ENCODE measurements at regions not wholly inside any gene's neighbourhood (a gene's known extent, or its start where the extent isn't known, plus 50 kb on each side); places are given as distances from the start of the nearest gene placed in this dataset.

DNA sequence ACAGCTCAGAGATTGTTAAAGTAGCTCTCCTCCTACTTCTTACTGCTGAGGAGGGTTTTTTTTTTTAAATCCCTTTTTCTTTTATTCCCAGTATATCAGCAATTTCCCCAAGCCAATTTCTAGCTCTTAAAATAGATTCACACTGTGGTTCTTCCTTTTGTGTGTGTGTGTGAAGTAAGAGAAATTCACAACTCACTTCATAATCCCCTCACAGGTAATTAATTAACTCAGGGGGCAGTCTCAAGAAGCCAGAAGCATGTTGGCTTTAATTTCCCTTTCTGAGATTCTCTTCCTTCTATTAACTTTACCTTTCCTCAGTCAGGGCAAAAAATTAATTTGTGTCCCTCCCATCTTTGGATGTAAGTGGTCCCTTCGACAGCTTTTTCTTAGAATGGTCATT lies 71.0 kb upstream of the HMHB1 start:
- Mint-ChIP-seq H3K4me1 (ENCODE audit: low read depth in 2 of 2) (peaks cover 6% of the 10 kb centered on the region in 2 donors), H3K27ac (no peak overlapping the region), H3K4me3 (no peak overlapping the region), H3K9me3 (no peaks in the 10 kb centered on the region), H3K27me3 (no peaks in the 10 kb centered on the region), H3K36me3 (peaks cover 2% of the 10 kb centered on the region)
- ATAC-seq: no peak
- no peak for DNase-seq (ENCODE audit: low spot score)

DNA sequence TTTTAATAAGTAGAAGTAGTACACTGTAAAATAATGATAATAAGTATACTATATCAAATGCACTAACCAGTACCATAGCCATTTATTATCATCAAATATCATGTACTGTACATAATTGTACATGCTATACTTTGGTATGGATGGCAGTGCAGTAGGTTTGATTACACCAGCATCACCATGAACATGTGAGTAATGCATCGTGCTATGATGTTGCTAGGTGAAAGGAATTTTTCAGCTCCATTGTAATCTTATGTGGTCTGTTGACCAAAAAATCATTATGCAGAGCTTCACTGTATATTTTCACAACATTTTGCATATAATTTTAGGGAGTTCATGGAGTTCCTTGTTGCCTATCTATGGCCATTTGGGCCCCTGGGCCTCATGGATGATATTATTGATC lies 72.2 kb upstream of the HMHB1 start:
- Mint-ChIP-seq H3K27me3 (no peaks in the 10 kb centered on the region), H3K4me3 (no peak overlapping the region), H3K27ac (no peak overlapping the region), H3K9me3 (no peaks in the 10 kb centered on the region), H3K4me1 (ENCODE audit: low read depth in 2 of 2) (peaks cover 6% of the 10 kb centered on the region in 2 donors), H3K36me3 (no peaks in the 10 kb centered on the region)
- DNase-seq (ENCODE audit: low spot score) (no peak), ATAC-seq (no peak)

DNA sequence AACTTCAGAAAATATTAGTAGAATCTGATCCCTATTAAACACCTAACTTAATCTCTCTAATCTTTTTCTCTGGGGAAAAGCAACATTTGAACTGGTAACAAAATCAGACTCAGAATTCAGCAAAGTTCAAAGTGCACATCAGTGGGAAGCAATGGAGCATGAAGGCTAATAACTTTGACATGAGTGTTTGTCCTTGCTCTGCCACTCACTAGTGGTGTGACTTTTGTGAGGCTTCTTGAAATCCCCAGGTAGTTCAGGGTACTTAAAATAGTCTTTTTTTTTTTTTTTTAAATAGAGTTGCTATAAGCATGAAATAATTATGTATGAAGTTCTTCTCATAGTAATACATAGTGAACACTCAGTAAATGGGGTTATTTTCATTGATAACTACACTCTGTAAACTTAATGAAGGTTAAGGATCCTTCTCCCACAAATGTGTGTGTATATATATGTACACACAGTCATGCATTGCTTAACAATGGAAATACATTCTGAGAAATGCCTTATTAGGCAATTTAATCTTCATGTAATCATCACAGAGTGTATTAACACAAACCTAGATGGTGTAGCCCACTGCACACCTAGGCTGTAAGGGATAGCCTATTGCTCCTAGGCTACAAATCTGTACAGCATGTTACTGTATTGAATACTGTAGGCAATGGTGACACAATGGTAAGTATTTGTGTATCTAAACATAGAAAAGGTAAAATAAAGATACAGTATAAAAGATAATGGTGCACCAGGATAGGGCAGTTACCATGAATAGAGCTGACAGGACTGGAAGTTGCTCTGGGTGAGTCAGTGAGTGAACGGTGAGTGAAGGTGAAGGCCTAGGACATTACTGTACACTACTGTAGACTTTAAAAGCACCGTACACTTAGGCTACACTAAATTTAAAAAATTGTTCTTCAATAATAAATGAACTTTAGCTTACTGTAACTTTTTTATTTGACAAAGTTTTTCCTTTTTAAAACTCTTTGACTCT lies 73.3 kb upstream of the HMHB1 start:
- no peaks in the 10 kb centered on the region for H3K36me3 Mint-ChIP-seq
- H3K9me3 Mint-ChIP-seq: no peaks in the 10 kb centered on the region
- no peaks in the 10 kb centered on the region for H3K27me3 Mint-ChIP-seq
- H3K4me3 Mint-ChIP-seq: no peak overlapping the region
- H3K4me1 Mint-ChIP-seq (ENCODE audit: low read depth in 2 of 2): peaks cover 6% of the 10 kb centered on the region in 2 donors
- ATAC-seq: no peak
- no peak overlapping the region for H3K27ac Mint-ChIP-seq
- no peak for DNase-seq (ENCODE audit: low spot score)

DNA sequence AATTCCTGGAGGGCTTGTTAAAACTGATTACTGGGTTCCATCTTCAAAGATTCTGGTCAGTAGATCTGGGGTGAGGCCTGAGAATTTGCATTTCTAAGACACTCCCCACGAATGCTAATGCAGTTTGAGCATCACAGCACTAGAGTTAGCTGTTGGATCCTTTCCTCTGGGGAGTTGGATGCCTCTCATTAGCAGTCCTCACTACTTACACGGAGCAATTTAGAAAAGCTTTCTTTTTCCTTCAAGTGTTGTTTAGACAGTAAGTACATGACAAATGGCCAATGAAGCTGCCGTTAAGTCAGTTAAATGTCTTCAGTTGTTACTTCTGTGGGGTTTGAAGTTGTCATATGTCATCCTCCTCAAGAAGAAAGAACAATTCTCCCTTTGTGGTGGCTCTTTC lies 74.9 kb upstream of the HMHB1 start:
- ATAC-seq: no peak
- DNase-seq (ENCODE audit: low spot score): no peak
- Mint-ChIP-seq H3K27ac (no peak overlapping the region), H3K4me3 (no peak overlapping the region), H3K27me3 (no peaks in the 10 kb centered on the region), H3K4me1 (ENCODE audit: low read depth in 2 of 2) (peaks cover 6% of the 10 kb centered on the region in 2 donors), H3K9me3 (no peaks in the 10 kb centered on the region), H3K36me3 (no peaks in the 10 kb centered on the region)

DNA sequence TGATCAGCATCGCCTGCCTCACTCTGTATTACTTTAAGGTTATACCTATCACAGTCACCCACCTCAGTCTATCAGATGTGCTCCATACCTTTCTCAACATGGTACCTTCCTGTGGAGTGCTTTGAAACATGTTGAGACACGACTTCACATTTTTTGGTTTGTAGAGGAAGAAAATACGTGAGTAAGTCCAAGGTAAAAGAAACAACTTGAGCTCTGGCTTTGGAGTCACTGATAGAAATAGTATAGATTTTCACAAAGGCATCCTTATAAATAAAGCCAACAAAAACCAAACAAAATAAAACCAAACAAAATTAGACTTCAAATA lies 77.5 kb upstream of the HMHB1 start:
- Mint-ChIP-seq H3K4me3 (no peak overlapping the region), H3K27ac (no peak overlapping the region), H3K36me3 (peaks cover 2% of the 10 kb centered on the region), H3K9me3 (peaks cover under 1% of the 10 kb centered on the region), H3K27me3 (peaks cover 3 to 6% of the 10 kb centered on the region in 2 donors), H3K4me1 (ENCODE audit: low read depth in 2 of 2) (peaks cover 0 to under 1% of the 10 kb centered on the region in 2 donors)
- no peak for DNase-seq (ENCODE audit: low spot score)
- no peak for ATAC-seq

DNA sequence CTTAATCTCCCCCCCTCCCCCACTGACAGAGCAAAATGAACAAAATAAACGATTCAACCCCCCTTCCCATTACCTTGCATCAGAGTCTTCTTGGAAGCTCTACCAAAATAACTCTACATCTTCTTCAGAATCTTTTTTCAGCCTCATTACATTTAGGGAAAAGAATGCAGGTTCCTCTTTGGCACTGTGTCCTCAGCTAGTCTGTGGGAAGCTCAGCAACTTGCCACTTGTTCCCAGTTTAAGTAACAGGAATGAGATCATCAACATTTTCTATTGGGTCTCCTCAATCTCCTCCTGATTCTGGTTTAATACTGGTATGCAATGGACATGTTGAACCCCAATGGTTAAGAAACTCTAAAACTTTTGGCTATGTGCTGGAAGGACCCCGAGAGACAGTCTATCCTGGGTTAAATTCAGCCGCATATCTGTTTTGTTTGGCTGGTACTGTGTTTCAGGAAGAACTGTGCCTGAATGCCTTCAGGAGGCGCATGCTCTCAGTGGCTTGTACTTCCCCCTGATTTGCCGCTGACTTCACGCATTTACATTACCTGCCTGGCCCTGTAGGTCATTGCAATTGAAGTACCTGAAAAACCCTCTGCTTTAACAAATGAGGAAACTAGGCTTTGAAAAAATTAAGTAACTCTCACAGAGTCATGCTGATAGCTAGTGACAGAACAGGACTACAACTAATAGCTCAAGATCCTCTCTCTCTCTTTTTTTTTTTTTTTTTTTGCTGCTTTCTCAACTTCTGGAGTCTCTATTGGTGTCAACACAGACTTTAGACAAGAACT lies 78.1 kb upstream of the HMHB1 start:
- H3K9me3 Mint-ChIP-seq: peaks cover 2% of the 10 kb centered on the region
- ATAC-seq (no peak), DNase-seq (ENCODE audit: low spot score) (no peak)
- H3K27ac Mint-ChIP-seq: no peak overlapping the region
- H3K36me3 Mint-ChIP-seq: peaks cover 4% of the 10 kb centered on the region
- H3K4me3 Mint-ChIP-seq: no peak overlapping the region
- H3K27me3 Mint-ChIP-seq: peaks cover 4 to 6% of the 10 kb centered on the region in 2 donors
- H3K4me1 Mint-ChIP-seq (ENCODE audit: low read depth in 2 of 2): peaks cover 0 to 3% of the 10 kb centered on the region in 2 donors

DNA sequence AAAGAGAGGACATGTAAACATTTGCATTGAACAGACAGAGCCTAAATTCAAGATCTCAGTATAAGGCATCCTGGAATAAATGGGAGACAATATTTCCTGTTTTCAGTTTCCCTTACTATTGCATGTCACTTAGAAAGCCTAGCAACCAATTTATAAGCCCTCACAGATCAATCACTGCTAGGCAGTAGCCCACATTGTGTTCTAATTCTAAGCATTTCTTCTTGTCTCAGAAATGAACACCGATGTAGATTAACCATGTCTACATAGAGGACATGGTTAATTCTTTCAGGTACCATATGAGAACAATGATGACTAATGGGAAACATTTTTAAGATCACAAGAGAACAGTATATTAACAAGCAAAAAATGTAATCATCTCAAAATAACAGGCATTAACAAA lies 79.6 kb upstream of the HMHB1 start:
- Mint-ChIP-seq H3K36me3 (peaks cover 4% of the 10 kb centered on the region), H3K4me1 (ENCODE audit: low read depth in 2 of 2) (peaks cover 0 to 3% of the 10 kb centered on the region in 2 donors), H3K4me3 (no peak overlapping the region), H3K9me3 (peaks cover 2% of the 10 kb centered on the region), H3K27me3 (peaks cover 4 to 6% of the 10 kb centered on the region in 2 donors), H3K27ac (no peak overlapping the region)
- ATAC-seq (no peak), DNase-seq (ENCODE audit: low spot score) (no peak)

DNA sequence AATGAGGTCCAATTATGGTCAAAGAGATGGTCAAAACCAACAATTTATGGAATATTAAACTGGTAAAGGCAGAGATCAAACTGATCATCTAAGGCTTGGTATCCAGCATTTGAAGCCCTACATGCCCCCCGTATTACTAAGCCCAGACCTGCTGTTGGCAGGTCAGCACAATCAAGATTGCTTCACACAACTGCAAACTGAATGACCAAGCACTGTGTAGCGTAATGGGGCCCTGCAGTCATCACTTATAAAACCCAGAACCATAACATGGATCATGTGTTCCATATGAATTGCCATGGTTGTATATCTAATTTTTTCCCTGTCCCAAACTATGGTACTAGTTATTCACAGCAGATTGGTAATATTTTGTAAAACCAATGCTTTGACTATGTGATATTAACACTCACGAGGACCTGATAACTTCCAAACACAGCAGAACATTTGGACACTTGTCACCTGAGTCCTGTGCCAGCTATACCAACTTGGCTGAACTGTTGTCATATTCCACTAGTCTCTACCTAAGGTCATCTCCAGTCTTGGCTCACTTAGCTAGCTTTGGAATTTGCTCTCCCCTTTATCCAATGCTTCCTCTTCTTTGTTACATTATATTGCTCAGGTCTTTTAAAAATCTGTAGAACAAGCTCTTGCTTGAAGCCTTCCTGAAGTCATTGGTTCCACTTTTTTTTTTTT lies 81.7 kb upstream of the HMHB1 start:
- Mint-ChIP-seq H3K36me3 (peaks cover 4% of the 10 kb centered on the region), H3K4me1 (ENCODE audit: low read depth in 2 of 2) (peaks cover 0 to 3% of the 10 kb centered on the region in 2 donors), H3K27me3 (peaks cover 4 to 6% of the 10 kb centered on the region in 2 donors), H3K27ac (no peak overlapping the region), H3K4me3 (no peak overlapping the region), H3K9me3 (peaks cover 2% of the 10 kb centered on the region)
- DNase-seq (ENCODE audit: low spot score) (no peak), ATAC-seq (no peak)

DNA sequence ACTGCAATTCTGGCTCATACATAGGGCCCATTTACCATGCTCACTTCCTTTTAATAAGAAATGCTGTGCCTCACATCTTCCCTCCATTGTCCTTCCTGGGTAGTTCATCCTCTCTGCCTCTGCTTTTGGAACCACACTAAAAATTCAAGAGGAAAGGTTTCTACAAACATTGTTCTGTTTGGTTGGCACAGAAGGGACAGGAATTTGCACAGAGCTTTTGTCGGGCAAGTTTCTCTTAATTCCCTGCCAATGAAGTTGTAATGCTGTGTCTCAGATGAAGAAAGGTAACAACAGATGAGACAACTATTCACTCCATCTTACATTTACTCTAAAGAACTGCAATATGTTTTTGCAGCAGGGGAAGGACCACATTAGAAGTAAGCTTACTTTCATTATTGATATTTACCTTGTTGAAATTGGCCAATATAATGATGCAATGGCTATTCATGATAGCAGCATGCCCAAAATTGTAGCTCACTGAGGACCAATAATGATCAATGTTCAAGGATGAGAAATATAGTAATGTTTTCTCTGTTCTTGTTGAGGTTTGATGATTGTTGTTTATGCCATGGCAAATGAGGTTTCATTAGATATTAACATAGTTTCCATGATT lies 82.5 kb upstream of the HMHB1 start:
- Mint-ChIP-seq H3K4me1 (ENCODE audit: low read depth in 2 of 2) (peaks cover 0 to 3% of the 10 kb centered on the region in 2 donors), H3K27me3 (peaks cover 4 to 6% of the 10 kb centered on the region in 2 donors), H3K27ac (peak overlapping the region in 1 of 2 donors; percentile 17), H3K4me3 (no peak overlapping the region), H3K36me3 (peaks cover 11% of the 10 kb centered on the region), H3K9me3 (peaks cover 8% of the 10 kb centered on the region)
- DNase-seq (ENCODE audit: low spot score) (no peak), ATAC-seq (no peak)

DNA sequence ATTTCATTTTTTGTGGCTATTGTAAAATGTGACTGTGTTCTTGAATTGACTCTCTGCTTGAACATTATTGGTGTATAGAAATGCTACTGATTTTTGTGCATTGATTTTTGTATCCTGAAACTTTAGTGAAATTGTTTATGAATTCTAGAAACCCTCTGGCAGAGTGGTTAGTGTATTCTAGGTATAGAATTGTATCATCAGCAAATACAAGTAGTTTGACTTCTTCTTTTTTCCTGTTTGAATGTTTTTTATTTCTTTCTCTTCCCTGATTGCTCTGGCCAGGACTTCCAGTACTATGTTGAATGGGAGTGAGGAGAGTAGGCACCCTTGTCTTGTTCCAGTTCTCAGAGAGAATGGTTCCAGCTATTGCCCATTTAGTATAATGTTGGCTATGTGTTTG lies 88.8 kb upstream of the HMHB1 start:
- H3K27ac Mint-ChIP-seq: no peak overlapping the region
- no peaks in the 10 kb centered on the region for H3K27me3 Mint-ChIP-seq
- peaks cover 0 to 5% of the 10 kb centered on the region in 2 donors for H3K4me1 Mint-ChIP-seq (ENCODE audit: low read depth in 2 of 2)
- H3K36me3 Mint-ChIP-seq: peaks cover 22% of the 10 kb centered on the region
- ATAC-seq (no peak), DNase-seq (ENCODE audit: low spot score) (no peak)
- H3K4me3 Mint-ChIP-seq: no peak overlapping the region
- peaks cover 10% of the 10 kb centered on the region for H3K9me3 Mint-ChIP-seq

DNA sequence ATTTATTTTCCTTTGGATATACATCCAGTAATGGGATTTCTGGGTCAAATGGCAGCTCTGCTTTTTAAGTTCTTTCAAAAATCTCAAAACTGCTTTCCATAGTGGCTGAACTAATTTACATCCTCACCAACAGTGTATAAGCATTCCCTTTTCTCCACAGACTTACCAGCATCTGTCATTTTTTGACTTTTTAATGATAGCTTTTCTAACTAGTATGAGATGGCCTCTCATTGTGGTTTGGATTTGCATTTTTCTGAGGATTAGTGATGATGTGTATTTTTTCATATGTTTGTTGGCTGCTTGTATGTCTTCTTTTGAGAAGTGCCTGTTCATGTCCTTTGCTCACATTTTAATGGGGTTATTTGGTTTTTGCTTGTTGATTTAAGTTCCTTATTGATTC lies 90.0 kb upstream of the HMHB1 start:
- ATAC-seq: no peak
- H3K4me1 Mint-ChIP-seq (ENCODE audit: low read depth in 2 of 2): peaks cover 11% of the 10 kb centered on the region in 2 donors
- no peak for DNase-seq (ENCODE audit: low spot score)
- H3K4me3 Mint-ChIP-seq: no peak overlapping the region
- H3K36me3 Mint-ChIP-seq: peaks cover 22% of the 10 kb centered on the region
- H3K27ac Mint-ChIP-seq: no peak overlapping the region
- H3K9me3 Mint-ChIP-seq: peaks cover 10% of the 10 kb centered on the region
- H3K27me3 Mint-ChIP-seq: no peaks in the 10 kb centered on the region

DNA sequence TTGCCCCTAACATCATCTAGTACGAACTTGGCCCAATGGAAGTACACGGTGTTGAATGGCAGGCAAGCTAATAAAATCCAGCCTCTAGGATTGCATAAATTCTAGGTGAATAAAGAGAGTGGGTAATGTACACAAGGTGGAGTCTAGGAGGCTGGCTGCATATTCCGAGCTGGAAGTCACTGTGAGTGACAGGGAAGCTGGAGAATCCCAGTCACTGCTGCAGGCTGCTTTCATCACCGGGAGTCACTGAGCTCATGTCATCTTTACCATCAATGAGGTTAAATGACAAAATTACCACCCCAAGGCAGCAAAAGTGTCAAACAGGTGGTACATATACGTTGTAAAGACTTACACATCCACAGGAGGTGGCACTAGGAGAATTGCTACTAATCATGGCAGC lies 91.3 kb upstream of the HMHB1 start:
- no peak for ATAC-seq
- no peaks in the 10 kb centered on the region for H3K27me3 Mint-ChIP-seq
- no peak overlapping the region for H3K27ac Mint-ChIP-seq
- peaks cover 22% of the 10 kb centered on the region for H3K36me3 Mint-ChIP-seq
- H3K4me1 Mint-ChIP-seq (ENCODE audit: low read depth in 2 of 2): peaks cover 11 to 12% of the 10 kb centered on the region in 2 donors
- DNase-seq (ENCODE audit: low spot score): no peak
- peaks cover 10% of the 10 kb centered on the region for H3K9me3 Mint-ChIP-seq
- H3K4me3 Mint-ChIP-seq: no peak overlapping the region

DNA sequence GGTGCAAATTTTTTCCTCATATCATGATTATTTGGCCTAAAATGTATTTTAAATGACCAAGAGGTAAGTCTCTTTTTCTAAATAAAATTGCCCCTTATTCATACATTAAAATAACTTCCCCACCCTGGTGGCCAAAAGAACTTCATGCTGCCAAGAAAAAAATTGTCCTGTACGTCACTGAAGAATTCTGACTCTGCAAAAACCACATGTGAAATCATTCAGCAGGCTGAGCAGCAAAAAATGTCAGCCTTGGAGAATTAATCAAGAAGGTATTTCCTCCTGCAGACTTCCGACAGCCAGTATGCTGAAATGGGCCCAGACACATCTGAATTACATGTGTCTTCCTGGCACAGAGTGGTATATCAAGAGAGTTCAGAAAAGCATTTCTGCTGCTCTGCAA lies 94.6 kb upstream of the HMHB1 start:
- DNase-seq (ENCODE audit: low spot score): no peak
- Mint-ChIP-seq H3K4me3 (peak overlapping the region; percentile 8), H3K4me1 (ENCODE audit: low read depth in 2 of 2) (peaks cover 6 to 12% of the 10 kb centered on the region in 2 donors), H3K27ac (peak overlapping the region in 1 of 2 donors; percentile 15), H3K27me3 (no peaks in the 10 kb centered on the region), H3K9me3 (no peaks in the 10 kb centered on the region), H3K36me3 (no peaks in the 10 kb centered on the region)
- peak; percentile 56 to 61 for ATAC-seq

All from natural killer cell treated with Interleukin-12 subunit alpha and Interleukin-12 subunit beta and Interleukin-15 and Interleukin-18, amount 100 ng/mL, for 72 hours (primary cell).